ENCODE measurements at regions not wholly inside any gene's neighbourhood (a gene's known extent, or its start where the extent isn't known, plus 50 kb on each side); places are given as distances from the start of the nearest gene placed in this dataset.

- DNase-seq, result no peak
Observed at GRCh38 chr18:38898167-38898566, 1332.6 kb upstream of the CELF4 start.

- no peak for DNase-seq
Observed at GRCh38 chr18:38895560-38895959, 1330.0 kb upstream of the CELF4 start.

GRCh38 chr18:38887671-38888020 lies 1322.0 kb upstream of the CELF4 start:
- no peak for DNase-seq

GRCh38 chr18:38886861-38887670 lies 1321.5 kb upstream of the CELF4 start:
- DNase-seq, result no peak

GRCh38 chr18:38886235-38886634 lies 1320.6 kb upstream of the CELF4 start:
- DNase-seq, result no peak

GRCh38 chr18:38884050-38884449 lies 1318.5 kb upstream of the CELF4 start:
- DNase-seq, result no peak

- no peak for DNase-seq
Observed at GRCh38 chr18:38883111-38883510, 1317.5 kb upstream of the CELF4 start.

- DNase-seq, result no peak
Observed at GRCh38 chr18:38879871-38880270, 1314.3 kb upstream of the CELF4 start.

GRCh38 chr18:38872342-38872741 lies 1306.7 kb upstream of the CELF4 start:
- DNase-seq, result no peak

GRCh38 chr18:38868757-38869156 lies 1303.2 kb upstream of the CELF4 start:
- DNase-seq, result no peak

GRCh38 chr18:38867680-38868079 lies 1302.1 kb upstream of the CELF4 start:
- DNase-seq, result no peak

GRCh38 chr18:38851526-38851925 lies 1285.9 kb upstream of the CELF4 start:
- no peak for DNase-seq

- DNase-seq, result no peak
Observed at GRCh38 chr18:38847326-38847725, 1281.7 kb upstream of the CELF4 start.

GRCh38 chr18:38843291-38843690 lies 1277.7 kb upstream of the CELF4 start:
- DNase-seq, result no peak

- DNase-seq, result no peak
Observed at GRCh38 chr18:38826247-38826646, 1260.6 kb upstream of the CELF4 start.

GRCh38 chr18:38811209-38811608 lies 1245.6 kb upstream of the CELF4 start:
- no peak for DNase-seq

- DNase-seq, result no peak
Observed at GRCh38 chr18:38810789-38811188, 1245.2 kb upstream of the CELF4 start.

GRCh38 chr18:38807915-38808314 lies 1242.3 kb upstream of the CELF4 start:
- no peak for DNase-seq

GRCh38 chr18:38805256-38805655 lies 1239.7 kb upstream of the CELF4 start:
- no peak for DNase-seq

- no peak for DNase-seq
Observed at GRCh38 chr18:38801640-38802039, 1236.0 kb upstream of the CELF4 start.

GRCh38 chr18:38796762-38797161 lies 1231.2 kb upstream of the CELF4 start:
- no peak for DNase-seq

GRCh38 chr18:38792731-38793130 lies 1227.1 kb upstream of the CELF4 start:
- DNase-seq, result no peak

GRCh38 chr18:38790786-38791185 lies 1225.2 kb upstream of the CELF4 start:
- no peak for DNase-seq

- no peak for DNase-seq
Observed at GRCh38 chr18:38790303-38790702, 1224.7 kb upstream of the CELF4 start.

GRCh38 chr18:38789141-38789540 lies 1223.5 kb upstream of the CELF4 start:
- DNase-seq, result no peak
